ENCODE measurements at regions not wholly inside any gene's neighbourhood (a gene's known extent, or its start where the extent isn't known, plus 50 kb on each side); places are given as distances from the start of the nearest gene placed in this dataset.

DNA sequence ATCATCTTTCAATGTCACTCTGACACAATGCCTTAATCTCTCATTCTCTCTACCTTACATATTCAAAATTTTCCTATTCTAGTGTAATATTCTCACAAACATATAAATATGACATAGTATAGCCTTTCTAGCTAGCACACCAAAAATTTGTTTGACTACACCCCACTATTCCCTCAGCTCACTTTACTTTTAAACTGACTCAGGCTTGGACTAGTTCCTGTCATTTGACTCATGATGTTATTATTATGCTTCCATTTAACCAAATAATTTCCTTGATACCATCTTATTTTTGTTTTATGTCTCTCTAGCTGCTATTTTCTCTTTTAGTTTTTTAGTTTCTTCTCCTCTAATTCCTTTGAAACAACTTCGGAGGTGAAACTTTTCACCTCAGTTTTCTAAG is 1745.6 kb upstream of the PCDH20 start:
- TF ChIP-seq, protein P1, sequence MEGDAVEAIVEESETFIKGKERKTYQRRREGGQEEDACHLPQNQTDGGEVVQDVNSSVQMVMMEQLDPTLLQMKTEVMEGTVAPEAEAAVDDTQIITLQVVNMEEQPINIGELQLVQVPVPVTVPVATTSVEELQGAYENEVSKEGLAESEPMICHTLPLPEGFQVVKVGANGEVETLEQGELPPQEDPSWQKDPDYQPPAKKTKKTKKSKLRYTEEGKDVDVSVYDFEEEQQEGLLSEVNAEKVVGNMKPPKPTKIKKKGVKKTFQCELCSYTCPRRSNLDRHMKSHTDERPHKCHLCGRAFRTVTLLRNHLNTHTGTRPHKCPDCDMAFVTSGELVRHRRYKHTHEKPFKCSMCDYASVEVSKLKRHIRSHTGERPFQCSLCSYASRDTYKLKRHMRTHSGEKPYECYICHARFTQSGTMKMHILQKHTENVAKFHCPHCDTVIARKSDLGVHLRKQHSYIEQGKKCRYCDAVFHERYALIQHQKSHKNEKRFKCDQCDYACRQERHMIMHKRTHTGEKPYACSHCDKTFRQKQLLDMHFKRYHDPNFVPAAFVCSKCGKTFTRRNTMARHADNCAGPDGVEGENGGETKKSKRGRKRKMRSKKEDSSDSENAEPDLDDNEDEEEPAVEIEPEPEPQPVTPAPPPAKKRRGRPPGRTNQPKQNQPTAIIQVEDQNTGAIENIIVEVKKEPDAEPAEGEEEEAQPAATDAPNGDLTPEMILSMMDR (IDR thresholded peaks at IDR 0.05): no peak
- Mint-ChIP-seq H3K36me3 (ENCODE audit: low read depth) (no peaks in the 10 kb centered on the region), H3K4me1 (ENCODE audit: low read depth) (peaks cover 7% of the 10 kb centered on the region), H3K27ac (ENCODE audit: unreplicated experiment) (no peak overlapping the region), H3K27me3 (ENCODE audit: low read depth) (no peaks in the 10 kb centered on the region), H3K4me3 (ENCODE audit: unreplicated experiment) (no peak overlapping the region), H3K9me3 (ENCODE audit: low read depth) (peaks cover 4% of the 10 kb centered on the region)
- DNase-seq (ENCODE audit: low spot score): no peak

DNA sequence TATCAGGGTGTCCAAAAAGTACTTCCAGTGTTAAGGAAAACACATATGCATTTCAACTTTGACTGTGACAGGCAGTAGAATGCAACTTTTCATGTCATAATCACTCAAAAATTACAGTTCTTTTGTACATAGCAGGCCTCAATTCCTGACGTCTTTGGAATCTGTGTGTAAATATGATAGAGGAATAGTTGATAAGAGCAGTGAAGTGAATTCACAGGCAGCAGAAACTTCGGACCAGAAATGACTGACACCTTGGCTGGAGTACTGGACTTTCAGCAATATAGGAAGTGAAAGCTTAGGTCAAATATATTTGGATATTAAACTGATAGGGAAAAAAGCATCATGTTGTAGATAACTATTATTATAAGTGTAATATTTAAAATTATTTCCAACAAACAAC is 1741.2 kb upstream of the PCDH20 start:
- Mint-ChIP-seq H3K27ac (ENCODE audit: unreplicated experiment) (no peak overlapping the region), H3K9me3 (ENCODE audit: low read depth) (peaks cover 17% of the 10 kb centered on the region), H3K27me3 (ENCODE audit: low read depth) (no peaks in the 10 kb centered on the region), H3K4me3 (ENCODE audit: unreplicated experiment) (no peak overlapping the region), H3K36me3 (ENCODE audit: low read depth) (no peaks in the 10 kb centered on the region), H3K4me1 (ENCODE audit: low read depth) (peaks cover 7% of the 10 kb centered on the region)
- TF ChIP-seq, protein P1 (IDR thresholded peaks at IDR 0.05): no peak
- DNase-seq (ENCODE audit: low spot score): no peak

DNA sequence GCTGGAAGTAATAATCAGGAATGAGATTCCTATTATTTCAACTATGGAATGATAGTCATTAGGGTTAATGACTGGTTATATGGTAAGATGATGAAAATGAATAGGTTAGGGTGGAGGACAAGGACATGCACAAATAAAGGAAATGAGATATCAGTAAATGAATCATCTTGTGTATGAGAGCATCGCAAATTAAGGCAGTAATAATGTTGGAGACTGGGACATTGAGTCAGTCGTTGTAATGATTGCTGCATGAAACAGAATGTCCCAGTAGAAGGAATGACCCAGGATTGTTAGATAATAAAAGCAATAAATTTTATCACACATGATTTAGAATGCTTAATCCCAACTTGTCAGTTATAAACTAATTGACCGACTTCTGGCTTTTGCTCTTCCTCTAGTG is 1733.7 kb upstream of the PCDH20 start:
- Mint-ChIP-seq H3K27me3 (ENCODE audit: low read depth) (no peaks in the 10 kb centered on the region), H3K9me3 (ENCODE audit: low read depth) (peaks cover 17% of the 10 kb centered on the region), H3K36me3 (ENCODE audit: low read depth) (no peaks in the 10 kb centered on the region), H3K27ac (ENCODE audit: unreplicated experiment) (no peak overlapping the region), H3K4me1 (ENCODE audit: low read depth) (no peaks in the 10 kb centered on the region), H3K4me3 (ENCODE audit: unreplicated experiment) (no peak overlapping the region)
- DNase-seq (ENCODE audit: low spot score): no peak
- TF ChIP-seq, protein P1 (IDR thresholded peaks at IDR 0.05): no peak

DNA sequence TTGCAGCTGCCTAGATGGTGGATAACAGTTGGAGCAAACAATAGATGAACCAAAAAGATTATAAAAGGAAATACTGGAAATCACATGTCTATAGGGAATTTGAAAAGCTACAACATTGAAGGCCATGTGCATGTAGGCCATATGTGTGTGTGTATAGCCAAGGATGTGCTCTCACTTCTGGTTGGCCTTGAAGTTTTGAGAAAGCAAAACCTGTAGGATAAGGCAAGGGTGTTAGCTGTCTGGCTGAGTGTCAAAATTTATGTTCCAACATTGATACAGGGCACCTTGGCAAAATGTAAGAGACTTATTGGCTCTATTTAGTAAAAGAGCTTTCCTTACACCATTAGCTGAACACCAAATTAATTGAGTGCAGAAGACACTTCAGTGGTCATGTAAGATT is 1723.6 kb upstream of the PCDH20 start:
- Mint-ChIP-seq H3K9me3 (ENCODE audit: low read depth) (peaks cover 4% of the 10 kb centered on the region), H3K27ac (ENCODE audit: unreplicated experiment) (no peak overlapping the region), H3K36me3 (ENCODE audit: low read depth) (no peaks in the 10 kb centered on the region), H3K27me3 (ENCODE audit: low read depth) (no peaks in the 10 kb centered on the region), H3K4me1 (ENCODE audit: low read depth) (no peaks in the 10 kb centered on the region), H3K4me3 (ENCODE audit: unreplicated experiment) (no peak overlapping the region)
- DNase-seq (ENCODE audit: low spot score): no peak
- TF ChIP-seq, protein P1 (IDR thresholded peaks at IDR 0.05): no peak

DNA sequence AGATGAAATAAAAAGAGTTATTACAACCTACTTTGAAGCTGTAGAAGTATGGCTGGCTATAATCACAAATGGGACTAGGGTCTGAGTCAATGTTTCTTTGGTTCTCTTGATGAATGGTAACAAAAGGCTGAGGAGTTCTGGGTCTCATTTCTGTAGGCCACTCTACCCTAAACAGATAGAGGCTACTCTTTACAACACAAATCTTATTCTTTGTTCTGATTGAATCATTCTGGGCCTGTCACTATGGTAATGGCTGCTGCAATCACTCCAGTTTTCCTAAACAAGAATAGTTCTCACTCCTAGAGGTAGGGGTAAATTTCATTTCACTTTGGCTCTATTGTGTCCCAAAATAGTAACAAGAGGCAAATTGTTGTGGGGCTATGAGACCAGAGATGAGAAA is 1714.3 kb upstream of the PCDH20 start:
- H3K36me3 Mint-ChIP-seq (ENCODE audit: low read depth): no peaks in the 10 kb centered on the region
- H3K9me3 Mint-ChIP-seq (ENCODE audit: low read depth): no peaks in the 10 kb centered on the region
- H3K4me1 Mint-ChIP-seq (ENCODE audit: low read depth): no peaks in the 10 kb centered on the region
- no peak for DNase-seq (ENCODE audit: low spot score)
- TF ChIP-seq, protein P1 (IDR thresholded peaks at IDR 0.05): no peak
- H3K27ac Mint-ChIP-seq (ENCODE audit: unreplicated experiment): no peak overlapping the region
- H3K4me3 Mint-ChIP-seq (ENCODE audit: unreplicated experiment): no peak overlapping the region
- no peaks in the 10 kb centered on the region for H3K27me3 Mint-ChIP-seq (ENCODE audit: low read depth)
